GM19395 (cell line): ENCODE measurements at regions not wholly inside any gene's neighbourhood (a gene's known extent, or its start where the extent isn't known, plus 50 kb on each side); places are given as distances from the start of the nearest gene placed in this dataset.
"Not testable (repeated sequence)": the region's sequence is repeated elsewhere in the genome, so short reads cannot be mapped to it uniquely, and the experiment has no call there.

Source experiments
- ATAC-seq: cut with Tn5 transposase; IDR thresholded peaks from one replicate; pipeline ENCODE4 v1.9.1; 2021; ENCODE audit warnings: mild to moderate bottlenecking, moderate library complexity; ENCODE audit not compliant: unreplicated experiment

- ATAC-seq: no peak
Measured at GRCh38 chr6:788058-788457, 95.1 kb upstream of the EXOC2 start.

DNA sequence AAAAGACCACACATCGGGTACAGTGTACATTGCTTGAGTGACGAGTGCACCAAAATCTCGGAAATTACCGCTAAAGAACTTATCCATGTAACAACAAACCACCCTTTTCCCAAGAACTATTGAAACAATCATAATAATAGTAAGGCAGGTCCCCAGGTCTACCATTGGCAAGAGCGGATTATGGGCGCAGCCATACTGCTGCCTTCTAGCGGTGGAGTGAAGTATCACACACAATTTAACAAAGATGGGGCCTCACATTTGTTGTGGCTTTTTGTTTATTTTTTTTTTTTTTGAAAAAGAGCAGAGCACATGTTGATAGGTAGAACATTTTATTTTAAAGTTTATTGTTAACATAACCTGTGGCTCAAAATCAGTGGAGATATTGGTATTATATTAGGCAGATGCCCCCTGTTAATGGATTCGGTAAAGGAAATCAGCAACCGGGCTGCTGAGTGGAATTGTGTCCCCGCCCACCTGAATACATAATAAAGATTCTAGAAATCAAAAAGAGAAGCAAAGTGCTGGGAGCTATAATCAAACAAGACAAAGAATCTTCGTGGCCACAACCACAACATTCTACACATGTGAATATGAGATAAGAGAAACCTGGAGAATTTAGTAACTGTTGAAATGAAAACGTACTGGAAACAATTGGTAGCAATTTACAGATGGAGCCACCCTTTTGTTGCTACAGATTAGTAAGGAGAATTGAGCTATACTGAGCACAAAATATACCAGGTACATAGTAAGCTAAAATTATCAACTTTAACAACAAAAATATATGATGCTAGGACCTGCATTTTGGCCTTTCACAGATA lies 94.2 kb upstream of the EXOC2 start:
- no peak for ATAC-seq

DNA sequence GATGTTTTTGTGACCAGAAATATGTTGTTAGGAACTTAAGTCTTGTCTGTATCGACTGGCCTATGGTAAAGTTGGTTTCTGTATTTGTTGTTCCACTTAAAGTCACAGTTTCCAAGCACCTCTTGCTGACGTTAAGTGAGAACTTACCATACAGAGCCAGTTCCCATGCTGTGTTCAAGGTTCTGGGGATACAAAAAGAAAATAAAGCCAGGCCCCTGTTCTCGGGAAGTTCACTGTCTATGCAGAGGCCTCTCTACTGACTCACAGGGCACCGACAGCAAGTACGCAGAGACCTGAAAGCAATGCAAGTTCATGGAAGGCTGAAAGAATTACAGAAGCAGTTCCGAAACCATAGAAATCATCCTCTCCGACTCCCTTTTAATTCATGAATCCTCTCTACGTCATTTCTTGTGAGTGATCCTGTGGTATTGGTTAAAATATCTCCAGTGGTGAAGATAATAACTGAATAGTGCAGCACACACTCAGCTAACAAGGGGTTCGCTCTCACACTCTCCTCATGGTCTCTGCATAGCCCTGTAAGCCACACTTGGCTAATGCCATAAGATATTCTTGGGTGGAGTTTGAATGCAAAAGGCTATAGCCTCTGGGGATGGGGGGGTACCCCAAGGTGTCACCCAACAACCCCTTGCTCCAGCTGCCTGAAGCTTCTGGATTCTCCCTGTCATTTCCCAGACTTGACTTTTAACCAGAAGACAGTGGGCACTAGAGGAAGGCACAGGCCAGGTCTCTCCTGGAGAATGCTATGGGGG lies 91.2 kb upstream of the EXOC2 start:
- ATAC-seq: no peak

DNA sequence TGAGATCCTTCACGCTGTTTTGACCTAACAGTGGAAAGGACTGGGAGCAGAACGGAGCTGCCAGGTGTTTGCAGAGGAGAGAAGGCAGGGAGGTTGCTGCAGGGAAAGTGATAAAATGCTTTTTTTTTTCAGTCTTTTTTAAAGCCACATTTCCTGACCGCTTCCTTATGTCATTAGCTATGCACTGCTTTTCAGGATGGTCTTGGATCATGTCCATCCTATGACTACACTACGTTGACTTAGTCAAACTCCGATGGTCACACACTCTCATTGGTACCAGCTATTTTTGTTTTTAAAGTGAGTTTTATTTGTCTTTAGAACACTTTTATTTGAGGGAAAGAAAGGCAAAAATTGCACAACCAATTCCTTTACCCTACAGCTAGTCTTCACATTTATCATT lies 89.2 kb upstream of the EXOC2 start:
- ATAC-seq: no peak

DNA sequence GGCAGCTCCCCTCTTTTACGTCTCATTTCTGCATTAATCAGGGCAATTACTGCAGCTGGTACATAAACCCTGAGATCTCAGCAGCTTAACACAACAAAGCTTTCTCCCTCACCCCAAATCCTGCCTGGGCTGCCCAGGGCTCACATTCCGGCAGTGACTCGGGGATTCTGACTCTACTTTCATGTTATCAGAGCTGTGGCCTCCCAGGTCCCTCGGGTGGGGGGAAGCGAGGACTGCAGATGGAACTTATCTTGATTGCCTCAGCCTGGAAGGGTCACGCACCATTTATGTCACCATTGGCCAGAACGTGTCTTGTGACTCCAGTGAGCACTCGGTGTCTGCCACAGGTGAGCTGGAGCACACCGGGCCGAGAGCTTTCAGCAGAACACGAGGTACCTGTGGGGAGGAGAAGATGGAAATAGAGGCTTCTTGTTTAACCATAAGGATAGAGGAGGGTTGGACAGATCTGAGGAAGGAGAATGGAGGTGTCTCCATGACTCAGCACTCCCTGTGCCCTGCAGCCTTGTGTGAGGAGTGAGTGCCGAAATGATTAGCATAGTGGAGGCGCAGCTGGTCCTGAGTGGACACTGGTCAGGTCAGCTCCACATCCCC lies 88.5 kb upstream of the EXOC2 start:
- ATAC-seq: no peak

- ATAC-seq: no peak
Measured at GRCh38 chr6:780706-781105, 87.8 kb upstream of the EXOC2 start.

DNA sequence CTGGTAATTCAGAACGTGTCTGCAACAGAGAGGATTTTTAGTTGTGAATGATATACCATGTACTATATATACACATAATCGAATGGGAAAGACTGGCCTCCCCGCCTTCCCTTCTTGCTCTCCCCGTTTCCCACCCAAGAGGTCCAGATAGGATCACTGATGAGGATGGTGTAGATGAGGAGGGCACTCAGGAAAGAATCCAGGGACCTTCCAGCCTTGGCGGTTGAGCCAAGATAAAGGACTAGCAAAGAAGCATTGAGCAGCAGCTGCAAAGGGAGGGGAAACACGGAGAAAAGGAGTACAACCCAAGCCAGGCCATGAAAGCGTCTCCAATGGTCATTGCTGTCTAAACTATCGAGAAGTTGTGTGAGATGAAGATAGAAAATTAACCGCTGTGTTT lies 84.0 kb upstream of the EXOC2 start:
- no peak for ATAC-seq

- ATAC-seq: no peak
Measured at GRCh38 chr6:776528-776931, 83.6 kb upstream of the EXOC2 start.

DNA sequence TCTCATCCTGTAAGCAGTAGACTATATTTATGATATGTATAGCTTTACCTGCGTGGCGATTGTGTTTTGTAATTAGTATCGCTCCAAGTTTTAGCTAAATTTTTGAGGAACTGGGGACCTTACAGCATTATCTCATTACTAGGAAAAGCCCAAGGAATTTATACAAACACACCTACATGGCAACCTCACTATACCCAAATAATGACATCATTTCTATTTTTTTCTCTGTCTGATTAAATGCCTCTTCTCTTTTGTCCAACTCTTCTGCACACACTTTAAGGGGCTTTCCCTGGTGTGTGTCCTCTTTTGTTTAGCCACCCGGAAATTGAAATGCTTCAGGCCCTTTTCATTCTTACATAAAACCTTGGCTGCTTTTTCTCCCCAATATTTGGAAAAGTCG lies 82.9 kb upstream of the EXOC2 start:
- no peak for ATAC-seq

GRCh38 chr6:771683-772082 lies 78.7 kb upstream of the EXOC2 start:
- ATAC-seq: not testable (repeated sequence)

GRCh38 chr6:767755-768512 lies 75.0 kb upstream of the EXOC2 start:
- no peak for ATAC-seq

DNA sequence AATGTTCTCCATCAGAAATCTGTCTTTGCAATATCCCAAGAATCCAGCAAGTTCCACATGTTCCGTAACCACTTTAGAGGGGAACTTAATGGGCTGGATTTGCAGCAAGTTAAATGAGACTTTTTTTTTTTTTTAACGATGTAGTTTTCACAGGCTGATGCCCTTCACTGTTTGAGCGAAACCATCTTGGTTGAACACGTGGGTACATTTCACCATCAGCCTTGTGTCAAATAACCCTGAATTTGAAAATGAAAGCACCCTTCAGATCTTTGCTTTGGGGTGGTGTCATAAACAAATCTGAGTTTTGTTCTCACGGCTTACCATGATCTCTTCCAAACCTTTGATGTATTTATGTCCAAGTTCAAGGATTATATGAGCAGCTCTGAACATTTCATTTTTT lies 73.7 kb upstream of the EXOC2 start:
- ATAC-seq: no peak

DNA sequence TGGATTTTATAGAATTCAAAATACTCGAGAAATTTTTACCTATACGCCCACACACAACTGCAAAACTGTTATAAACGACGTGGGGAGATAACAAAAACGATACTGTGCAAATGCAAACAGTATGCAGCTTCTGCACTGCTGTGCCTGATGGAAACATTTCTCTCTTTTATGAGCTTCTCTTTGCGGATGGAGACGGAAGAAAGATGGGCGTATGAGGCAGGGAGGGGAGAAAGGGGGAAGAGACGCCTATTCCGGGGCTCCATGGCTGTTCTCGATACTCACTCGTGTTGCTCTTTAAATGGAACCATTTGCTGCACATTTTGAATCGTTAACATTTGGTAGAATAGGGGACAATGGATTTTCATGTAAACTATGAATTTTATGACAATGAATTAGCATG lies 69.1 kb upstream of the EXOC2 start:
- ATAC-seq: no peak

GRCh38 chr6:760982-761955 lies 68.3 kb upstream of the EXOC2 start:
- no peak for ATAC-seq

- no peak for ATAC-seq
Measured at GRCh38 chr6:759729-760128, 66.8 kb upstream of the EXOC2 start.

GRCh38 chr6:756224-756623 lies 63.3 kb upstream of the EXOC2 start:
- no peak for ATAC-seq

DNA sequence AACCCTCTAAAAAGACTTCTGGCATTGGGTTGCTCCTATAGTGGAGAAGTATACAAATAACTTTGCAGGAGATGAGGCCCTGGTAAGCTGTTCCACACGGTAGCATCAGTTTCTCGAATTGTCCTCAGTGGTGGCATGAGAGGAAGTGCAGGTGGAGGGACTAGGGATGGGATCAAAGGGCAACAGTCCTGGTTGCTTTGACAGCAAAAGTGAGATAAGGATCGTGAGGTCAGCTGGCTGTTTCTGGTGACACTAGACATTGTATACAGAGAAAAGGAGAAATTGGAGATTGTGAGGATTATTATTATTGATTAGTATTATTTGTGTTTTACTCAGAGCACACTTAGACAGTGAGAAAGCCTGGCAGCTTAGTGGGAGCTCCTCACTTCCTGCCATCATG lies 61.3 kb upstream of the EXOC2 start:
- no peak for ATAC-seq

DNA sequence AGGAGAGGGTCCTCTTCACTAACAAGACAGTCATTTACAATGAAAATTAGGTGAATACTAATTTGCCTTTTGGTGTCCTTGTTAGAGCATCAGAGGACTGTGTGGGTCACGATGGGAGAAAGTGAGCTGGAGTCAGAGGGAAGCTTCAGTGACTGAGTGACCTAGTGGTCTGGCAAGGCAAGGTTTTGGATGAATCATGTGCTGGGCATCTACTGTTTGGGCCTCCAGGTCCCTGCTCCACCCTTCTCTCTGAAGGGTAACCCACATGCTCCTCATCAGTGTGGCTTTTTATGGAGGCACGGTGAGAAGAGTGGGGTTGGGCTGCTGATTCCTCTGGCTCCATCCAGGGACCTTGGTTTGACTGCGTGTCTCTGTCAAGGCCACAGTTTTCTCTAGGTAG lies 60.5 kb upstream of the EXOC2 start:
- ATAC-seq: no peak

DNA sequence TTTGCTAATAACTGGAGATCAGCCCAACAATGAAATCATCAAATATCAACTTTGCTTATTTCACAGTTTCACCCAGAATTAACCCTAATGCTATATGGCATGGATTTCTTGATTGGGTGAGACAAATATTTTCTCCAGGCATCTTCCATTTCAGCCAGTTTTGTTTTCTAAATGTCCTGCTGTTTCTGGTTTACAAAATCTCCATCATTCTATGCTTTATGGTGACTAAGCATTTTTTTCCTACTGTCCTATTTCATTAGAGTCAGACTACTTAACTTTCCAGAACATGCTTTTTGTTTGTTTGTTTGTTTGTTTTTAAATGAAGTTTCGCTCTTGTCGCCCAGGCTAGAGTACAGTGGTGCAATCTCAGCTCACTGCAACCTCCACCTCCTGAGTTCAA lies 59.5 kb upstream of the EXOC2 start:
- ATAC-seq: no peak

DNA sequence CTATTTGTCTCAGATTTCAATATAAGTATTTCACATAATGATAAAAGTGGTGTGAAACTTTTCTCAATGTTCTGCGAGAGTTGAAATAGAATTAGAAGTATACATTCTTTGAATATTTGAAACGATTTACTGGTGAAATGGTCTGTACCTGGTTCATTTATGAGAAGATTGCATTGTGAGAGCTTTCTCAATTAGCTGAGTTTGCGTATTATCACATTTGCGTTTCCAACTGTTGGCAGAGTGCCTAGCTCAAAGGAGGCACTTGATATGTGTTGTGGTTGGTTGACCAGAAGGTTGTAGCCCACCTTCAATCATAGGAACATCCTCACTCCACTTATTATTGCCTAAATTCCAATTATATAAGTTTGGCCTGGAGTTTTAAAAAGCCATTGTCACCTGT lies 58.8 kb upstream of the EXOC2 start:
- no peak for ATAC-seq
